ENCODE measurements at regions not wholly inside any gene's neighbourhood (a gene's known extent, or its start where the extent isn't known, plus 50 kb on each side); places are given as distances from the start of the nearest gene placed in this dataset.

- no peak for DNase-seq
These were observed 124.1 kb upstream of the CDH19 start for GRCh38 chr18:66727991-66728390.

- no peak for DNase-seq
These were observed 120.9 kb upstream of the CDH19 start for GRCh38 chr18:66724664-66725356.

GRCh38 chr18:66722671-66723070, 118.8 kb upstream of the CDH19 start:
- no peak for DNase-seq

GRCh38 chr18:66708646-66709045, 104.8 kb upstream of the CDH19 start:
- DNase-seq = no peak

GRCh38 chr18:66707473-66707872, 103.6 kb upstream of the CDH19 start:
- no peak for DNase-seq

GRCh38 chr18:66695281-66695680, 91.4 kb upstream of the CDH19 start:
- no peak for DNase-seq

- DNase-seq = no peak
These were observed 91.0 kb upstream of the CDH19 start for GRCh38 chr18:66694852-66695251.

GRCh38 chr18:66687635-66688034, 83.7 kb upstream of the CDH19 start:
- DNase-seq = no peak

GRCh38 chr18:66682855-66683322, 79.0 kb upstream of the CDH19 start:
- DNase-seq = peak in 1 of 2 experiments; percentile 50

GRCh38 chr18:66676699-66677098, 72.8 kb upstream of the CDH19 start:
- no peak for DNase-seq

- DNase-seq = no peak
These were observed 70.4 kb upstream of the CDH19 start for GRCh38 chr18:66674286-66674685.

GRCh38 chr18:66668706-66669105, 64.8 kb upstream of the CDH19 start:
- DNase-seq = no peak

GRCh38 chr18:66662632-66663031, 58.7 kb upstream of the CDH19 start:
- DNase-seq = no peak

- DNase-seq = no peak
These were observed 51.5 kb upstream of the CDH19 start for GRCh38 chr18:66655407-66655806.
